ENCODE measurements at regions not wholly inside any gene's neighbourhood (a gene's known extent, or its start where the extent isn't known, plus 50 kb on each side); places are given as distances from the start of the nearest gene placed in this dataset.

- Histone ChIP-seq H3K27me3 (no peaks in the 10 kb centered on the region), H3K4me3 (ENCODE audit: low read depth in 1 of 2, low read length in 1 of 2) (no peak overlapping the region), H3K36me3 (no peaks in the 10 kb centered on the region), H3K27ac (no peak overlapping the region), H3K9me3 (no peaks in the 10 kb centered on the region), H3K4me1 (ENCODE audit: control insufficient read depth in 1 of 2, insufficient read depth in 1 of 2, low read depth in 1 of 2, low read length in 1 of 2) (no peaks in the 10 kb centered on the region)
- no peak for TF ChIP-seq CTCF (IDR thresholded peaks at IDR 0.05)
These were observed 116.9 kb upstream of the PAX6 start for GRCh38 chr11:31927982-31928381.

- H3K4me3 ChIP-seq (ENCODE audit: low read depth in 1 of 2, low read length in 1 of 2): no peak overlapping the region
- H3K9me3 ChIP-seq: no peaks in the 10 kb centered on the region
- no peaks in the 10 kb centered on the region for H3K36me3 ChIP-seq
- H3K4me1 ChIP-seq (ENCODE audit: control insufficient read depth in 1 of 2, insufficient read depth in 1 of 2, low read depth in 1 of 2, low read length in 1 of 2): no peaks in the 10 kb centered on the region
- H3K27me3 ChIP-seq: no peaks in the 10 kb centered on the region
- H3K27ac ChIP-seq: no peak overlapping the region
- no peak for TF ChIP-seq CTCF (IDR thresholded peaks at IDR 0.05)
These were observed 115.8 kb upstream of the PAX6 start for GRCh38 chr11:31926816-31927528.

GRCh38 chr11:31926106-31926505 lies 115.0 kb upstream of the PAX6 start:
- Histone ChIP-seq H3K9me3 (no peaks in the 10 kb centered on the region), H3K36me3 (no peaks in the 10 kb centered on the region), H3K27me3 (no peaks in the 10 kb centered on the region), H3K27ac (no peak overlapping the region), H3K4me1 (ENCODE audit: control insufficient read depth in 1 of 2, insufficient read depth in 1 of 2, low read depth in 1 of 2, low read length in 1 of 2) (no peaks in the 10 kb centered on the region), H3K4me3 (ENCODE audit: low read depth in 1 of 2, low read length in 1 of 2) (no peak overlapping the region)
- no peak for TF ChIP-seq CTCF (IDR thresholded peaks at IDR 0.05)

- TF ChIP-seq CTCF (IDR thresholded peaks at IDR 0.05): no peak
- no peaks in the 10 kb centered on the region for H3K9me3 ChIP-seq
- no peaks in the 10 kb centered on the region for H3K36me3 ChIP-seq
- H3K27me3 ChIP-seq: no peaks in the 10 kb centered on the region
- no peak overlapping the region for H3K4me3 ChIP-seq (ENCODE audit: low read depth in 1 of 2, low read length in 1 of 2)
- no peak overlapping the region for H3K27ac ChIP-seq
- no peaks in the 10 kb centered on the region for H3K4me1 ChIP-seq (ENCODE audit: control insufficient read depth in 1 of 2, insufficient read depth in 1 of 2, low read depth in 1 of 2, low read length in 1 of 2)
These were observed 111.3 kb upstream of the PAX6 start for GRCh38 chr11:31922450-31922849.

GRCh38 chr11:31921081-31921480 lies 110.0 kb upstream of the PAX6 start:
- no peaks in the 10 kb centered on the region for H3K36me3 ChIP-seq
- H3K27me3 ChIP-seq: no peaks in the 10 kb centered on the region
- no peak overlapping the region for H3K27ac ChIP-seq
- H3K4me3 ChIP-seq (ENCODE audit: low read depth in 1 of 2, low read length in 1 of 2): no peak overlapping the region
- TF ChIP-seq CTCF (IDR thresholded peaks at IDR 0.05): no peak
- no peaks in the 10 kb centered on the region for H3K9me3 ChIP-seq
- no peaks in the 10 kb centered on the region for H3K4me1 ChIP-seq (ENCODE audit: control insufficient read depth in 1 of 2, insufficient read depth in 1 of 2, low read depth in 1 of 2, low read length in 1 of 2)

All from neutrophil (primary cell).